Dermis microvascular lymphatic vessel endothelial cell (primary cell): ENCODE measurements at regions not wholly inside any gene's neighbourhood (a gene's known extent, or its start where the extent isn't known, plus 50 kb on each side); places are given as distances from the start of the nearest gene placed in this dataset.

Experiments used
- DNase-seq, 2 donors: peaks; one replicate each; pipeline versions ENCODE4 v3.0.0 to v3.0.0-alpha.2; 2010; ENCODE audit warnings: low read depth in 2 of 2

DNA sequence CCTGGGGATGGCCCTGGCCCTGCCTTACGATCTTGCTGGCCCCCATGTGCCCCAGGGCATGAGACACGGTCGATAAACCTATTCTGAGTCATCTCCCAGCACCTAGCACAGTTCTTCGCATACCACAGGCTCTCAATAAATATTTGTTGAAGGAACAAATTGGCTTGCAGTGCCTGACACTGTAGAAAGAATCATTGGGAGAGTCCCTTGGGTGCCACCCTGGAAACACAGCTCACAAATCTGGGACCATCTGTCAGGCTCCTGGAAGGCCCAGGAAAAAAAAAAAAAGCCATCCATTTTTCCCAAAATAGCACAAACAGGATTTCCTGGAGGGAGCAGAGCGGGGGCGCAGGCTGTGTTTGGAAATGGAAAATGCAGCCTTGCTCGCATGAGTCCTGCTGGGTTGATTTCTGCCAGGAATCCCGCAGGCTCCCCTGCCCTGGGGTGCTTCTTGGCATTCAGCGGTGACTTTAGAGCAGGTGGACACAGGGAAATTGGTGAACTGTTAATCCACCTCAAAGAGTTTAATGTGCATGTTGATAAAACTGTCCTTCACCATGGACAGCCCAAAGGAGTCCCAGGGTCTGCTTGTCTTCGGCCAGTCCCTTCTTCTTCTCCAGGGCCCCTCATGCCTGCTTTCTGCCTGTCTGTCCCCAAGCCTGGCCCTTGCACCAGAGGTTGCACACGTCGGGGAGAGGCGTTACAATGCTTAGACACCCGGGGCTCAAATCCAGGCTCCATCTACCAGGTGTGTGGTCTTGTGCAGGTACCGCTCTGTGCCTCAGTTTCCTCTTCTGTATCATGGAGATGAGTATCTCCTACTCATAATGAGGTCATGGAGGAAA lies 106.1 kb upstream of the RFLNA start:
- DNase-seq = peak in 1 of 2 donors; percentile 5

DNA sequence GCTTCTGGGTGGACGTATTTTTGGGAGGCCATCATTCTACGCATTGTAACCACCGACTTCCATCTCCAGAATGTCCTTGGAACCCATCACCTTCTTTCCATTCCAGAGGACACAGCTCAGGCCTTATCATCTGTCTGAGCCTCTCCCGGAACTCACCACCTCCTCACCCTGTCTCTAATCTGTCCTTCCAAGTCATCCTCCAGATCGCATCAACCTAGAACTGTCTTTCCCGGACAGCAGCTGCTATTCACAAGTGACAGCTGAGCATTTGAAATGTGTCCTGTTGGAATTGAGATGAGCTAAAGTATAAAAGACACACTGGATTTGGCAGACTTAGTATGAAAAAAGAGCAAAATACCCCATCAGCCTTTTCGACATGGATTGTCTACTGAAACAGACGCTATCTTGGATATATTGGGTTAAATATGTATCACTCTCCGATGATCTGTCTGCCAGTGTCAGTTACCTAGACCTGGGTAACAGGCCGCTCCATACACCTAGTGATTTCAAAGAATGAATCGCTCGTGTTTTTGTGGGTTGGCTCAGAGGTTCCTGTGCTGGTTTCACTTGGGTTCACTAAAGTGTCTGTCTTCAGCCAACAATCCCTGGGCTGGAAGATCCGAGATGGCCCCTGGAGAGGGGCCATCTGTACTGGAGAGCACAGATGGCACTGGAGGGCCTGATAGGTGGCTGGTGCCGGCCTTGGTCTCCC lies 104.4 kb upstream of the RFLNA start:
- DNase-seq = no peak

DNA sequence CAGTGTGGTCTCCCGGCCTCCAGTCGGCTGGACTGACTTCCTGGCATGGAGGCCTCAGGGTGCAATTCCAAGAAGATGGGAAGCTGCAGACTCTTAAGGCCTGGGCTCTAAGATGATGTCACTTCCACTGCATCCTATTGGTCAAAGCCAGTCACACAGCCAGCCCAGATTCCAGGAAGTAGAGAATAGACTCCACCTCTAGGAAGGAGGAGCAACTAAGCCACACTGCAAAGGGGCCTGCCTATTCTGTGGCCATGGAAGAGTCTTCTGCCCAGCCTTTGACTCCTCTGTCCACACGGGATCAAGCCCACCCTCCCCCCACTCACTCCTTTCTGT lies 103.9 kb upstream of the RFLNA start:
- no peak for DNase-seq

DNA sequence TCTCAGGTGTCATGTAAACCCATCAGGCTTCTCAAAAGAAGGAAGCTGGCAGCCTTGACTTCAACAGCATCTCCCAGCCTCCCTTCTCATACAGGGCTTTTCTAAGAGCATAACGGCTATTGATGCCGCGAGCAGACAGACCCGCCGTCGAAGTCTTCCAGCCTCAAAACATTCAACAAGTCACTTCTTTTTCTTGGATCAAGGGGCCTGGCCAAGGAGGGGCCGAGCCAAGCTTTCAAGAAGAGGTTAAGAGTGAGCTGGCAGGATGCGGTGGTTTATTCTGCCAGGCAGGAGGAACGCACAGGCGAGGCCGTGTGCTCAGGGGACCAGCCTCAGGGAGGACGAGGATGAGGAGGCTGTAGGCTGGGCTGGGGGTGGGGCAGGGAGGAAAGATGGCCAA lies 102.9 kb upstream of the RFLNA start:
- no peak for DNase-seq

DNA sequence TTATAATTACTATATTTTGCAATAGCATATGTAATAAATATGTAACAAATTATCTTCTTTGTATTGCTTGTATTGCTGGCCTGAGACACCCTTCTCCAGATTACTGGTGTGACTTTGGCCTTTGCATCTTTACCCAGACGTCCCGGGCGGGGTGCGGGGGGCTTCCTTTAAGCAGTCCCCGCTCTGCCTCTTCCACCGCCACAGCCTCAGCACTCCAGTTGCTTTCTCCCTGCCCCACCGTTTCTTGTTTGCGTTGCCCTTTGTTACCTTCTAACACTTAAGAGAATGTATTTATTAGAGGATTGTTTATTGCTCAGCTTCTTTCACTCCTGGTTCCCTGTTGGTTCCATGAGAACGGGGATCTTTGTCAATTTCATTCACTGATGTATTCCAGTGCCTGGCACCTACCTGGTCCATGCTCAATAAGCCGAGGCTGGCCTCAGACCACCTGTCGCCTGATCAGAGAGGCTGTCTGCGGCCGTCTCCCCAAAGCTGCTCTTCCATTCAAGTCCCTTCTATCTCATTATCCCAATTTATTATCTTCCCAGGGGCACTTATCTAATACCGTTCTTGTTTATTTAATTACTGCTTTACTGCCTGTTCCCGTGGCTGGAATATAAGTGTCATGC lies 100.5 kb upstream of the RFLNA start:
- no peak for DNase-seq

DNA sequence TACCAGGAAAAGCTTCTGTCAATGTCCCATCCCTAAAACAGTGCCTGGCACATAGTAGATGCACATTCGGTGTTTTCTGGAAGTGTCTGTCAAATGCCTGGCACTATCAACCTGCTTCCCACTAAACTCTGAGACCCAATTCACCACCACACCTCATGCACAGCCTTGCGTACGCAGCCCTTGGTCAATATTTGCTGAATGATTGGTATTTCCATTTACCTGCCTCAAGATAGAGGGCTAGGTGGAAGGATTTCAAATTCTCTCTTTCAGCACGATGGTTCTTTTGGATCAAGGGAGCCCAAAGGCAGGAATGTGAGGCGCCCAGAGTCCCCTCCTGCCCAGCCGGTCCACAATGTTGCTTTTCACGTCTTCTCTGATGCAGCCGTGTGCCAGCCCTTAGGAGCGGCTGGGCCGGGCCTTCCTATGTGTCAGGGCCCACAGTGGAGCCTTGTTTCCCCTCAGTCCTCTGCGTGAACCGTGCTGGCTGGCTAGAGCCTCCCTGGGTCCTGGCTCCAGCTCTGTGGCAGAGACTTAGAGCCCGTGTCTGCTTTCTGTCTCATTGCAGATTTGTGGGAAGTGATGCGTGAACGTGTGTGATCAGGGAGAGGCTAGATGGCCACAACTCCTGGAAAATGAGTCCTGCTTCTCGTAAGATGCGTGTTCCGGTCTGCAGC lies 99.9 kb upstream of the RFLNA start:
- DNase-seq = no peak

DNA sequence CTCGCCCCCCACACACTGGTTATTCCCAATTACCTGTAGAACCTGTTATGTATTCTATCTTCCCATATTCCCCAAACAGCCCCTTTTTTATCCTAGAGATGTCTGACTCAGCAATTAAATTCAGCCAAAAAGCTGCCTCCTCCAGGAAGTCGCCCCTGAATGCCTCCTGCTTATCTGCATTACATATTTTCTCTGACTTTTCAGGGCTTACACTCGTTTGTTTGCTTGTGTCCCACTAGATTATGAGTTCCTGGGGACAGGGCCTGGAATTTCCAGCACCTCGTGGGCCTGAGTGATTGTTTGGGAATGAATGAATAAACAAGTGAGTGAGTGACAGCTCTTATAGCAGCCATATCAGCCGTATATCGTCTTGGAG lies 99.3 kb upstream of the RFLNA start:
- no peak for DNase-seq

DNA sequence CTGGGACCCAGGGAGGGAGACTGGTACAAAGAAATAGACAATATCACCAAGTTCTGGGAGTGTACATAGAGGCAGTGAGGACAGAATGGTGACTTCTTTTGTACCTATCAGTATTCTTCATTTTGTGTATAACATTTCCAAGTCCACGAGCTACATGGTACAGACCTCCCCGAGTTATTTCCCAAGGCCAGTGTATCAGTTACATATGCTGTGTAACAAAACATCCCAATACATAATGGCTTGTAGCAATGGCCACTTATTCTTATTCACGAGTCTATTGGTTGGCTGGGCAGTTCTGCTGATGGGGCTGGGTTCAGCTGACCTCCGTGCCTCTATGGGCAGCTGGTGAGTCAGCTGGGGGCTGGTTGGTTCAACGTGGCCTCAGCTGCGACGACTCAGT lies 98.7 kb upstream of the RFLNA start:
- DNase-seq = no peak

DNA sequence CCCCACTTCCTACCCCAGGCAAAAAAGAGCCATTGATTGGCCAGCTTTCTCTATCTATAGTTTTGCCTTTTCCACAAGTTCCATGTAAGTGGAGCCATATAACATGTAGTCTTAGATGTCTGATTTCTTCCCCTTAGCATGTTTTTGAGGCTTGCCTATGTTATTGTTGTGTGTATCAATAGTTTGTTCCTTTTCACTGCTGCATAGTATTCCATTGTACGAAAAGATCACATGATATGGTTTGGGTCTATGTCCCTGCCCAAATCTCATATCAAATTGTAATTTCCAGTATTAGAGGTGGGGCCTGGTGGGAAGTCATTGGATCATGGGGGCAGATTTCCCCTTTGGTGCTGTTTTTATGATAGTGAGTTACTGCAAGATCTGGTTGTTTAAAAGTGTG lies 93.6 kb upstream of the RFLNA start:
- no peak for DNase-seq

DNA sequence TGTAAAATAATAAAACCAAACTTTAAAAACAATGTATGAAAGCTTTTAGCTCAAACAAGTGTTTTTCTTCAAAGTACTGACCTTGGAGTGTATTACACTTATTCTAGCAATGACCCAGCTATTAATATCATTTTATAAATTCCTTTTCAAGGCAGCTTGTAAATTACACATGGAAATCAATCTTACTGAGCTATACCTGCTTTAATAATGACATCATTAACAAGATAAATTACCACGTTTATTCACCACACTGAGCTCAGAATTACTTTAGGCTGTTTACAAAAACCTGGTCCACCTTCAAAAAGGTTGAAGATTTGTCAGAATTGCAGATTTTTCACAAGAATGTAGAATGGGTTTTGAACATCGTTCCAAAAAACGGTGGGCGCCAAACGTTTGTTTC lies 91.7 kb upstream of the RFLNA start:
- DNase-seq = no peak

DNA sequence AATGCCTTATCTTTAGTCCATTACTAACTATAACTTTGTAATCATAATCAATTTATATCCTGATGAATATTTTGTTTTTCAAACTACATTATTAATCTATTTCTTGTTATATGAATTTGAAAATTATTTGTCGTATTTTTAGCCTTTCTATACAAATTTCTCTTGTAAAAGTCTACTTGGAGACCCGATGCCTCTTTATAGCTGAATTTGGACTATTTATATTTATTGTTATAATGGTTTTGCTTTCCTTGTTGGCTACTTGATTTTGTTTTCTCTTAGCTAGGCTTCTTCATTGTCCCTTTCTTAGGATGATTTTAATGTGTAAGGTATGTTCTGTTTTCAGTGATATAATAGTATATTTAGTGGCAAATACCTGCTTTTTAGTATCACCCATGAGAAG lies 89.5 kb upstream of the RFLNA start:
- DNase-seq = no peak

DNA sequence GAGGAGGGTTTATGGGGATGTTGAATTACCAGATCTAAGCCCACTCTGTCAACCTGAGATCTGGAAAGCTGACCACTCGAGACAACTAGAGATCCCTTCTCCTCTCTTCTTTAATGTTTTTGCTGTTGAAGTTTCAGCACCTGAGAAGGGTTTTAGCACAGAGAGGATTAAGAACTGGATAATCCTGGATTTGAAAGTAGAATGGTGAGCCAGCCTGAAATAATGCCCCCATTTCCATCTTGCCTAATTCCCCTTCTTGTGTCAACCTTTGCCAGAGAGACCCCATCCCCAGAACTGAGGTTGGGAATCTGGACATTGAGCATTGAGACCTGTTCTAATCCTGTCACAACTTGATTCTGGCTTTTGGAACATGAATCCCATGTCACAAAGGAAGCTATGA lies 87.8 kb upstream of the RFLNA start:
- no peak for DNase-seq

DNA sequence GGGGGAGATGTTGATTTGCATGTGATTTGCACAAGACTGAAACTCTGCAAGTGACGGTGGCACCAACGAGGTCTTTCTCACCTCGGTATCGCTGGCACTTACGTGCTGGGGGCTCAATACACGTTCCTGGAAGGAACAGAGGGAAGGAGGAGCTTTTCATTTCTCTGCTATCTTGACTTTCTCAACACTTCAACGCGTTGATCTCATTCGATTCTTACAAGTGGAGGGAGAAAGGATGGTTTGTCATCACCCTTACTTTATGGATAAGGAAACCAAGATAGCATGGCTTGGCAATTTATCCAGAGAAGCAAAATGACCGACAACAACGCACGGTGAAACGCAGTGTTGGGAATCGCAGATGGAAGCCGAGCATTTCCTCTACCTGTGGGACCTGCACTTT lies 87.3 kb upstream of the RFLNA start:
- no peak for DNase-seq

DNA sequence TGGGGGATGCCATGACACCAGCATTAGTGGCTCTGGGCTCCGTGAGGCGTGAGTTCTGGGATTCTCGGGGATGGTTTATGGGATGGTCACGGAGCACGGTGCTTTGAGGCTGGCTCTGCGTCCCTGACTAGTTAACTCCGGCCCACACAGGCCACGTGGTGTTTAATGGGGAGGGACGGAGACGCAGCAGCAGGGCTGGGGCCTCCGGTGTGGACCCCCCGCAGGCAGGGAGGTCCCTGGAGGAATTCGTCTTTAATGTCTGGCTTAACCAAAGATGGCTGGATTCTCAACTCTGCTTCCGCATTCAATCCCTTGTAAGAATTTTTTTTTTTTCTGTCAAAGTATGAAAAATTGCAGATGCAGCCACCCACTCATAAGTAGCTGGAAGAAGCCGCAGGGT lies 86.4 kb upstream of the RFLNA start:
- DNase-seq = no peak

DNA sequence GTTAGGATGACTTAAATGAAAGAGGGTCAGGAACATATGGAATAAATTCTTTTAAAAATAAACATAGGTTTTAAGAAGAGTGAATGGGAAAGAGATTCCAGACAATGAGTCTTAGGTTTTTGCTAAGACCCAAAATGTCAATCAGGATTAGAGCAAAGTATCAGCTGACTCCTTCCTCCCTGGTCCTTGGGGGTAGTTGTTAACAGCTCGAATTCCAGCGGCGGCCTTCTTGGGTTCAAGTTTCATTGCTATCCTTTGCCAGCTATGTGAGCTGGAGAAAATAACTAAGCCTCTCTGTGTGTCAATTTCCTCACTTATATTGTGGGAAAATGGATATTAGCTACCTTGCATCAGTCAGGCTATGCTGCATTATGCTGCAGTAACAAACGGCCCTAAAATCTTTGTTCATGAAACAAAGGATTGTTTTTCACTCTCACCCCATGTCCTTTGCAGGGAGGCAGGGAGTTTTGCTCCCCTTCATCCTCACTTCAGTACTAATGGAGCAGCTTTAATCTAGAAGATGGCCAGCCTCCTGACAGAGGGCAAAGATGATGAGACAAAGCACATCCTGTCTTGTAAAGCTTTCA lies 83.8 kb upstream of the RFLNA start:
- no peak for DNase-seq

DNA sequence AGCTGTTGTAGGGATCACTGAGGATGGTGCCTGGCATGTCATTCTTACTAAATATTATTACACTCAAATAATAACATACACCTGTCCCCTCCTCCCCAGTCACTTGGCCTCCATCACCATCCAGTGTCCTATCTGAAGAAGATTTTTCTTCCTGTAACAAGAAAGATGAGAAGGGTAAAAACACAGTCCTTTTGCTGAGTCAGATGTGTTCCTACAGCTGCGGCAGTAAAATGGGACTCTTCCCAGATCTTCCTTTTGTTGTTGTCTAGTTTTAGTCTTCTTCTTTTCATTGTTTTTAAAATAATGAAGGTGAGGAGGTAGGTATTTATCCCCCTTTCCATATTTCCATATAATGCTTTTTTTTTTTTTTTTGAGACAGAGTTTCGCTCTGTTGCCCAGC lies 83.1 kb upstream of the RFLNA start:
- no peak for DNase-seq

DNA sequence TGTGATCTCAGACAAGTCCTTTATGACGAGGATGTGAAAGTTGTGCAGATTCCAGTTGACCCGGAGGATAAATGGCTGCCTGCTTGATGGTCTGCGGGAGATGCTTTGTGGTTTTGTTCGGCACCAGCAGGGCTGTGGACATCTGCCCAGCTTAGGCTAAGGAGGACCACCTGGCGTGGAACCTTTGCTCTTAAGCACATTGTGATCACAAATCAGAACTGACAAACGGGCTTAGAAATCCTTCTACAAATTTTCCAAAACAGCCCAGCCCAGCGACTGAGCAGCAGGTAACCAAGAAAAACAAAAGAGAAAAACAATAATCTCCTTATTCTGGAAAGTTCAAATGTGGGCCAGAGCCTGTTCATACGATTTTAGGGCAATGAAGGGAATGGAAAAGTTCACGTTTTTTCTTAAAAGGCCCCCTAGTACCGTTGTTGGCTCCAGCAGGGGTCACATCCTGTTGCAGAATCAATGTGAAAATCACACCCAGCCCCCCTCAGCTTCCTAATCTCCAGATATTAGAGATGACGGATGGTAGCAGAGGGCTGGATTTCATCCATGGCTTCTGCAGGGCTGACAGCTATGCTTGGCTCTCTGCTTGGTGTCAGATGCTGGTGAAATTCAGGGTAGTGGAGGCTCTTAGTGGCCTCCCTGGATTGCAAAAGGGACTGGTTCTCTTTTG lies 81.1 kb upstream of the RFLNA start:
- no peak for DNase-seq

DNA sequence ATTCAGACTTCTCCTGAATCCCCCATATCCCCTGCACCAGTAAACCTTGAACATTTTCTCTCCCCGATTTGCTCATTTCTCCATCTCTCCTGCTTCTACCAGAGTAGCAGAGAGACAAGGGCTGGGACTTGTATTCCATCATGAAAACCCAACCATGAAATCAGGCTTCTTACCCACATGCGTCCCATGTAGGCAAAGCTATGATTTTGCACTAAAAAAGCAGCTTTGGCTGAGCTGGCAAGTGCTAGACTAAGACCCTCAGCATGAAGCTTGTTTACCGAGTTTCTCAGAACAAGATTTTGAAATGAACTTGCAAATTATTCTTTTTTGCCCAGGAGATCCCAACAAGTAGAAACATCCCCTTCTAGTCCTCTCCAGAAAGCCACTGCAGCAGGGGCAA lies 80.3 kb upstream of the RFLNA start:
- no peak for DNase-seq

DNA sequence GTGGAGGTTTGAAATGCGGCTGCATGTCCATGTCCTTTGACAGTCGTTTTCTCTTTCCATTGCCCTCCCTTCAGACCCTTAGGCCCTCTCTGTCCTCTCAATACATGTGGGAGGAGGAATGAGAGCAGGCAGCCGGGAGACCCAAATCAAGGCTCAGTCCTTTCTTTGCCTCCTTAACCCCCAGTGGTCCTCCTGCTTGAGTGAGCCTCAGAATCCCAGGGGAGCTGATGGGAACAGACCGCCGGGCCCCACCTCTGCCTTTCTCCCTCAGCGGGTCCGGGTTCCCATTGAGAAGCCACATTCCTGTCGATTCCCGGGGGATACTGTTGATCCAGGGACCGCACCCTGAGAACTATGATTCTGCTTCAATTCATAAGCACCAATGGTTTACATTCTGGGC lies 77.9 kb upstream of the RFLNA start:
- DNase-seq = no peak

DNA sequence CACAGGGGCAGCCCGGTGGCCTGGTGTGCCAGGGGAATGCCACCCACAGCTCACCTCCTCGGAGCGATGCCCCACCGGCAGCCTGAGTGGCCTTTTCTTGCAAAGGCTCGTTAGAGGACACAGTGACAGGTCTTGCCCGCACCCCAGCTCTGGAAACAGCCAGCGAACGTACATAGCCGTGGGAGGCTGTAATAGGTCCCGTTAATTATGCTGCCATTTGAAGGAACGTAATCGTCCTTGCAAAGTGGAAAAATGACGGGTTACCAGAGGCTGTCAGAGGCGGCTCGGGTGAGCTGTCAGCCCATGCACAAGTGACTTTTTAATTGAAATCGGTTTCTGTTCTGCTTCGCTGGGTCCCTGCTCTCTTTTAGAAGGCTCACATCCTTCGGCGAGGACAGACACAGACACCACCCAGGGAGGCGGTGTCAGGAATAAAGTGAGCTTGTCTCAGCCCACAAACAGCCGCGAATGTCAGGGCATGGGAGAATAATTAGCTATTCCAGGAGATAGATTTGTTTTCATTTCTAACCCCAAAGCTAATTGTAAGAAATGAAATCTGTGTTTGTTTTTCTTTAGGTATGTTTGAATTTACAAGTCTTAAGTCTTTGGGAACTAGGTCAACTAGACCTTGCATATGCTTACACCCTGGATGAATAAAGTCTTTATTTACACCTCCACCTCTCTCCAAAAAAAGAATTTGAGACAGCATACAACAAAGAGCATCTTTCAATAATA lies 77.2 kb upstream of the RFLNA start:
- no peak for DNase-seq

DNA sequence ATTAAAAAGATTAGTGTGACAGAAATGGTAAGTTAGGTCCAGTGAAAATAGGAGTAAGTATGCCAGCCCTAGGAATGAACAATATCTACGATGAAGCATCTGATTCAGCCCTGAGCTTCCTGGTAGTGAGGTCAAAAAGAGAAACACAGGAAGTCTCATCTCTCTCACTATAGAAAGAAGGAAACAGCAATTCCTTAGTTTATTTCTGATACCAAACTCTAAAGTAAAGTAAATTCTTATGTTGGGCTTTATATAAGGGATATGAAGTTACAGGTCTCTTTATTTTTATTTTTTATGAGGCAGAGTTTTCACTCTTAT lies 76.7 kb upstream of the RFLNA start:
- no peak for DNase-seq
